ENCODE measurements at regions not wholly inside any gene's neighbourhood (a gene's known extent, or its start where the extent isn't known, plus 50 kb on each side); places are given as distances from the start of the nearest gene placed in this dataset.
A peak's percentile ranks its signal among the peaks of the same experiment; 100 is the strongest.

- H3K4me2 ChIP-seq, result no peak overlapping the region
- H3K4me3 ChIP-seq (ENCODE audit: low read depth in 2 of 2, low read length in 1 of 2), result no peak overlapping the region
- H3K9me3 ChIP-seq, result no peaks in the 10 kb centered on the region
- no peak overlapping the region for H3K9ac ChIP-seq
- H3K4me1 ChIP-seq (ENCODE audit: control insufficient read depth in 1 of 2, insufficient read depth in 2 of 2, low read depth in 1 of 2, low read length in 1 of 2), result peaks cover 0 to 8% of the 10 kb centered on the region in 2 experiments; a peak in 1 of 4 replicates
- no peak overlapping the region for H3K27ac ChIP-seq (ENCODE audit: low read depth in 2 of 2, low read length in 1 of 2)
- H4K20me1 ChIP-seq (ENCODE audit: insufficient read depth), result no peaks in the 10 kb centered on the region
- DNase-seq, result no peak
- no peak overlapping the region for H2AFZ ChIP-seq (ENCODE audit: low read depth)
- H3K36me3 ChIP-seq (replicated peaks in 1 of 2; ENCODE audit: control insufficient read depth in 1 of 2, insufficient read depth in 2 of 2, low read length in 1 of 2), result peaks cover 0 to 11% of the 10 kb centered on the region in 2 experiments
- WGBS (ENCODE audit: low lambda C conversion rate), result 22% methylated on average over 1 of the region's 1 CpG
- POLR2A ChIA-PET, result no interaction called here
- H3K27me3 ChIP-seq (ENCODE audit: insufficient read depth), result no peaks in the 10 kb centered on the region
- H3K79me2 ChIP-seq (ENCODE audit: insufficient read depth), result no peaks in the 10 kb centered on the region
- no peaks in the 10 kb centered on the region for H3K9me2 ChIP-seq
- CTCF ChIA-PET, result no interaction called here
- peaks cover 25% of the 10 kb centered on the region for H3F3A ChIP-seq (replicated peaks; ENCODE audit: insufficient read depth)
- TF ChIP-seq FOSL2 (IDR thresholded peaks at IDR 0.05; ENCODE audit: borderline replicate concordance, low read depth), result peak; percentile 18; the same call in 1 of the 2 replicates
- no peak for TF ChIP-seq ELF1 (IDR thresholded peaks at IDR 0.05)
- peak; percentile 38 for TF ChIP-seq TCF12 (IDR thresholded peaks at IDR 0.05)
- peak in 1 of 2 experiments; percentile 19; a peak in 1 of 4 replicates for TF ChIP-seq EP300 (IDR thresholded peaks at IDR 0.05; ENCODE audit: borderline replicate concordance in 1 of 2, low read depth in 1 of 2, low read length in 1 of 2)
- TF ChIP-seq PBX3 (IDR thresholded peaks at IDR 0.05), result peak; percentile 43
- TF ChIP-seq RAD21 (IDR thresholded peaks at IDR 0.05; ENCODE audit: low read length), result no peak
- TF ChIP-seq JUND (IDR thresholded peaks at IDR 0.05), result peak; percentile 61
- 0 out of 2 replicates have a peak, but pooled peaks have one; percentile 25 for TF ChIP-seq TEAD4 (IDR thresholded peaks at IDR 0.05; ENCODE audit: borderline replicate concordance, insufficient read depth)
Measured at GRCh38 chr1:98081944-98082343, 161.1 kb upstream of the DPYD start.

GRCh38 chr1:98078596-98078995, 157.8 kb upstream of the DPYD start:
- WGBS (ENCODE audit: low lambda C conversion rate), result 89% methylated on average over 2 of the region's 2 CpGs
- no peak overlapping the region; the same call in 1 of the 2 replicates for H2AFZ ChIP-seq (ENCODE audit: low read depth)
- no peaks in the 10 kb centered on the region for H3K79me2 ChIP-seq (ENCODE audit: insufficient read depth)
- no peaks in the 10 kb centered on the region for H3K27me3 ChIP-seq (ENCODE audit: insufficient read depth)
- no peak overlapping the region for H3K9ac ChIP-seq
- H3K4me3 ChIP-seq (ENCODE audit: low read depth in 2 of 2, low read length in 1 of 2), result no peak overlapping the region
- ChIA-PET CTCF (no interaction called here), POLR2A (no interaction called here)
- no peaks in the 10 kb centered on the region for H3K9me2 ChIP-seq
- no peak for DNase-seq
- H3K27ac ChIP-seq (ENCODE audit: low read depth in 2 of 2, low read length in 1 of 2), result no peak overlapping the region
- TF ChIP-seq POLR2AphosphoS5 (IDR thresholded peaks at IDR 0.05; ENCODE audit: low read depth, low read length) (no peak), ELF1 (IDR thresholded peaks at IDR 0.05) (no peak), USF2 (IDR thresholded peaks at IDR 0.05; ENCODE audit: borderline replicate concordance, low read depth, low read length) (no peak), FOXJ3 (CRISPR knock-in tag; IDR thresholded peaks at IDR 0.05) (no peak), IRF3 (IDR thresholded peaks at IDR 0.05; ENCODE audit: low read depth, low read length) (no peak), NRF1 (IDR thresholded peaks at IDR 0.05; ENCODE audit: low read depth, low read length) (no peak), GABPA (IDR thresholded peaks at IDR 0.05; ENCODE audit: low read depth) (no peak), REST (IDR thresholded peaks at IDR 0.05; ENCODE audit: low read depth, low read length) (no peak), USF1 (IDR thresholded peaks at IDR 0.05; ENCODE audit: borderline replicate concordance, low read depth) (no peak), YY1 (IDR thresholded peaks at IDR 0.05; ENCODE audit: low read depth) (no peak), ZBTB33 (IDR thresholded peaks at IDR 0.05; ENCODE audit: borderline replicate concordance, low read depth) (no peak), FOSL2 (IDR thresholded peaks at IDR 0.05; ENCODE audit: borderline replicate concordance, low read depth) (no peak)
- H3K9me3 ChIP-seq, result no peaks in the 10 kb centered on the region
- H3K4me1 ChIP-seq (ENCODE audit: control insufficient read depth in 1 of 2, insufficient read depth in 2 of 2, low read depth in 1 of 2, low read length in 1 of 2), result peaks cover 0 to 7% of the 10 kb centered on the region in 2 experiments; a peak in 1 of 4 replicates
- peaks cover 7% of the 10 kb centered on the region for H3F3A ChIP-seq (replicated peaks; ENCODE audit: insufficient read depth)
- no peak overlapping the region for H3K4me2 ChIP-seq
- H4K20me1 ChIP-seq (ENCODE audit: insufficient read depth), result no peaks in the 10 kb centered on the region
- H3K36me3 ChIP-seq (replicated peaks in 1 of 2; ENCODE audit: control insufficient read depth in 1 of 2, insufficient read depth in 2 of 2, low read length in 1 of 2), result peaks cover 0 to 10% of the 10 kb centered on the region in 2 experiments
